ENCODE measurements at regions not wholly inside any gene's neighbourhood (a gene's known extent, or its start where the extent isn't known, plus 50 kb on each side); places are given as distances from the start of the nearest gene placed in this dataset.

DNA sequence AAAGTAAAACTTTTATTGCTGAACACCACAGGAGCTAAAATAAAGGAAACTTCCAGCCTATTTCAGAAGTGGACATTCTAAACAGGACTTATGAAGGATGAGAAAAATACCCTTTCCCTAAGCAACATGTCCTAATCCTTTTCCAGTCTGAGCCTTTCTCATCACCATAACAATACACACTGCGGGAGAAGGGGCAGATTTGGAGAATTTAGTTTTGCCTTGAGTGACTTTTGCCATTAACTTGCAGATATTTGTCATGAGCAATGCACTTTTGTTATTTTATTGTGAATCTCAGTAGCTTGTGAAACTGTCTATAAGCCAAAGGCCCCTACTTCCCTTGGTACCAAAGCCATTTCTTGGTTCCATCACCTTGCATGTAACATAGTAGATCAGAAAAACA lies 53.0 kb upstream of the OLIG3 start:
- TF ChIP-seq CTCF (conservative IDR thresholded peaks at IDR 0.05; ENCODE audit: low read depth, low read length), result no peak
- TF ChIP-seq EZH2 (IDR thresholded peaks at IDR 0.05; ENCODE audit: low read length, unreplicated experiment), result no peak
- TF ChIP-seq EZH2phosphoT487 (IDR thresholded peaks at IDR 0.05; ENCODE audit: borderline replicate concordance, low read length), result no peak

All from PC-3 (cell line).